Tibial nerve (tissue), 4 donors: ENCODE measurements at regions not wholly inside any gene's neighbourhood (a gene's known extent, or its start where the extent isn't known, plus 50 kb on each side); places are given as distances from the start of the nearest gene placed in this dataset.

Source experiments
- DNase-seq, 2 donors: peaks; one replicate each; pipeline ENCODE4 v3.0.0-alpha.2; 2019; ENCODE audit warnings: low spot score in 2 of 2
- H3K27ac ChIP-seq, 4 donors: fragments of 200-600 bp; sonication (generic) in 3 of 4; one replicate each; pipeline ENCODE4 v1.5.1; 2017 to 2019; ENCODE audit warnings: mild to moderate bottlenecking in 1 of 4
- H3K27me3 ChIP-seq, 2 donors: fragments of 200-600 bp; sonication (generic) in 1 of 2; one replicate each; pipeline versions ENCODE4 v1.5.1 to v1.6.0; 2017 to 2019
- H3K36me3 ChIP-seq, 3 donors: fragments of 200-600 bp; sonication (generic); one replicate each; pipeline ENCODE4 v1.5.1; 2018 to 2019
- H3K4me1 ChIP-seq, 4 donors: fragments of 200-600 bp; sonication (generic) in 3 of 4; one replicate each; pipeline ENCODE4 v1.5.1; 2017 to 2019
- H3K4me3 ChIP-seq, 4 donors: fragments of 200-600 bp; sonication (generic) in 3 of 4; one replicate each; pipeline ENCODE4 v1.5.1; 2017 to 2019; ENCODE audit warnings: mild to moderate bottlenecking in 1 of 4, moderate library complexity in 1 of 4
- H3K9me3 ChIP-seq, 4 donors: fragments of 200-600 bp; sonication (generic) in 3 of 4; one replicate each; pipeline ENCODE4 v1.5.1; 2017 to 2019
- CTCF ChIP-seq, 5 experiments: fragments of 200-600 bp in 3 of 5; fragments of 450-650 bp in 2 of 5; sonication (generic) in 3 of 5; IDR thresholded peaks; one replicate each; pipeline ENCODE4 v1.5.1; 2016 to 2019; ENCODE audit warnings: antibody characterized with exemption in 5 of 5, mild to moderate bottlenecking in 3 of 5, moderate library complexity in 2 of 5
- EP300 ChIP-seq, 2 donors: sonication (generic); formaldehyde crosslinking; IDR thresholded peaks; one replicate each; pipeline ENCODE4 v1.6.1; 2017; ENCODE audit warnings: antibody characterized with exemption in 2 of 2, mild to moderate bottlenecking in 1 of 2
- POLR2A ChIP-seq, 2 donors: fragments of 450-650 bp; IDR thresholded peaks; one replicate each; pipeline ENCODE4 v1.6.1; 2017; ENCODE audit warnings: antibody characterized with exemption in 2 of 2, mild to moderate bottlenecking in 2 of 2, moderate library complexity in 2 of 2
- WGBS, 2 donors: methylation state at CpG; one replicate each; pipeline ENCODE4 v1.1.5; 2018; 5-methylcytosine and 5-hydroxymethylcytosine counted together

GRCh38 chr17:34445101-34445500 lies 82.1 kb upstream of the CCL1 start:
- no peaks in the 10 kb centered on the region for H3K36me3 ChIP-seq

GRCh38 chr17:34443619-34444469 lies 80.8 kb upstream of the CCL1 start:
- no peak overlapping the region for H3K4me3 ChIP-seq
- no peaks in the 10 kb centered on the region for H3K36me3 ChIP-seq
- no peak for DNase-seq
- no peak overlapping the region for H3K27ac ChIP-seq
- H3K4me1 ChIP-seq, result no peaks in the 10 kb centered on the region
- no peaks in the 10 kb centered on the region for H3K9me3 ChIP-seq
- peaks cover 0 to 4% of the 10 kb centered on the region in 2 donors for H3K27me3 ChIP-seq
- 53 to 54% methylated on average over 10 to 12 of the region's 12 CpGs for WGBS, 2 donors
- TF ChIP-seq POLR2A (IDR thresholded peaks at IDR 0.05) (no peak), CTCF (IDR thresholded peaks at IDR 0.05) (peak in 1 of 5 experiments; percentile 14), EP300 (IDR thresholded peaks at IDR 0.05) (no peak)

More at GRCh38 chr17:34445101-34445500, 82.1 kb upstream of the CCL1 start:
- no peaks in the 10 kb centered on the region for H3K4me1 ChIP-seq
- no peak overlapping the region for H3K4me3 ChIP-seq
- no peak overlapping the region for H3K27ac ChIP-seq
- no peak for TF ChIP-seq EP300 (IDR thresholded peaks at IDR 0.05)
- no peak for TF ChIP-seq CTCF (IDR thresholded peaks at IDR 0.05)
- TF ChIP-seq POLR2A (IDR thresholded peaks at IDR 0.05), result no peak
- 62 to 71% methylated on average over 9 of the region's 9 CpGs for WGBS, 2 donors
- H3K27me3 ChIP-seq, result peaks cover 0 to 4% of the 10 kb centered on the region in 2 donors
- no peaks in the 10 kb centered on the region for H3K9me3 ChIP-seq
- DNase-seq, result no peak

GRCh38 chr17:34442387-34443111 lies 79.5 kb upstream of the CCL1 start:
- DNase-seq, result no peak
- Histone ChIP-seq H3K27ac (no peak overlapping the region), H3K27me3 (peaks cover 0 to 4% of the 10 kb centered on the region in 2 donors), H3K4me1 (no peaks in the 10 kb centered on the region), H3K4me3 (no peak overlapping the region), H3K9me3 (no peaks in the 10 kb centered on the region), H3K36me3 (no peaks in the 10 kb centered on the region)
- no peak for TF ChIP-seq EP300 (IDR thresholded peaks at IDR 0.05)
- TF ChIP-seq CTCF (IDR thresholded peaks at IDR 0.05), result no peak
- TF ChIP-seq POLR2A (IDR thresholded peaks at IDR 0.05), result no peak
- 53 to 59% methylated on average over 10 of the region's 10 CpGs for WGBS, 2 donors

- Histone ChIP-seq H3K9me3 (no peaks in the 10 kb centered on the region), H3K27ac (no peak overlapping the region), H3K36me3 (no peaks in the 10 kb centered on the region), H3K4me3 (no peak overlapping the region), H3K27me3 (peaks cover 0 to 4% of the 10 kb centered on the region in 2 donors), H3K4me1 (no peaks in the 10 kb centered on the region)
- no peak for TF ChIP-seq POLR2A (IDR thresholded peaks at IDR 0.05)
- TF ChIP-seq CTCF (IDR thresholded peaks at IDR 0.05), result no peak
- TF ChIP-seq EP300 (IDR thresholded peaks at IDR 0.05), result no peak
- 64 to 67% methylated on average over 8 of the region's 8 CpGs for WGBS, 2 donors
- DNase-seq, result no peak
Observed at GRCh38 chr17:34437188-34437587, 74.2 kb upstream of the CCL1 start.

GRCh38 chr17:34436607-34437006 lies 73.6 kb upstream of the CCL1 start:
- TF ChIP-seq EP300 (IDR thresholded peaks at IDR 0.05) (no peak), CTCF (IDR thresholded peaks at IDR 0.05) (no peak), POLR2A (IDR thresholded peaks at IDR 0.05) (no peak)
- DNase-seq, result no peak
- Histone ChIP-seq H3K36me3 (no peaks in the 10 kb centered on the region), H3K9me3 (no peaks in the 10 kb centered on the region), H3K27ac (no peak overlapping the region), H3K27me3 (peaks cover 0 to 4% of the 10 kb centered on the region in 2 donors), H3K4me1 (no peaks in the 10 kb centered on the region), H3K4me3 (no peak overlapping the region)
- 80 to 82% methylated on average over 2 of the region's 2 CpGs for WGBS, 2 donors
